Fibroblast of skin of back (primary cell): ENCODE measurements at regions not wholly inside any gene's neighbourhood (a gene's known extent, or its start where the extent isn't known, plus 50 kb on each side); places are given as distances from the start of the nearest gene placed in this dataset.
"Not testable (repeated sequence)": the region's sequence is repeated elsewhere in the genome, so short reads cannot be mapped to it uniquely, and the experiment has no call there.

Experiments used
- DNase-seq: peaks from one replicate; pipeline ENCODE4 v3.0.0-alpha.2; 2013

DNA sequence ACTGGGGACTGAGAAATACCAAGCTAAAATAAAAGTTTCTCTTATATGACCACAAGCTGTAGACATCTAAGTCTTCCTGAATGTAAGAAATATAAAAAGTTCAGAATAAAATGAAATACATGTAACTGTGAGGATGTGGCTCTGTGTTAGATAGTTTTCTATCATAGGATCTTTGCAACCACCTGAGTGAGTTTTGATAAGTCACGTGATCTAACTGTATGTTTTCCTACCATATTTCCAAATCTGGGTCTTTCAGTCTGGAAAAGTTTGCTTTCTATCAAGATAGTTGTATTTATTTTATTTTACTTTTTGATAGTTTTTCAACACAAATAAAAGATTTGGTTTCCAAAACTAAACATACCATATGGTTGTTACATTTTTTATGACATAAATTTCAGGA lies 1905.8 kb upstream of the ACO1 start:
- no peak for DNase-seq

DNA sequence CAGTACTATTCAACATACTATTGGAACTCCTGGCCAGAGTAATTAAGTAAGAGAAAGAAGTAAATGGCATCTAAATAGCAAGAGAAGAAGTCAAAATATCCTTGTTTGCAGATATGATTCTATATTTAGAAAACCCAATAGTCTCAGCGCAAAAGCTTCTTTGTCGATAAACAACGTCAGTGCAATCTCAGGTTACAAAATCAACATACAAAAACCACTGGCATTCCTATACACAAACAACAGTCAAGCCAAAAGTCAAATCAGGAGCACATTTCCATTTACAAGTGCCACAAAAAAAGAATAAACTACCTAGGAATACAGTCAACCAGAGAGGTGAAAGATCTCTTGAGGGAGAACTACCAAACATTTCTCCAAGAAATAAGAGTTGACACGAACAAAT lies 1901.9 kb upstream of the ACO1 start:
- DNase-seq: no peak

DNA sequence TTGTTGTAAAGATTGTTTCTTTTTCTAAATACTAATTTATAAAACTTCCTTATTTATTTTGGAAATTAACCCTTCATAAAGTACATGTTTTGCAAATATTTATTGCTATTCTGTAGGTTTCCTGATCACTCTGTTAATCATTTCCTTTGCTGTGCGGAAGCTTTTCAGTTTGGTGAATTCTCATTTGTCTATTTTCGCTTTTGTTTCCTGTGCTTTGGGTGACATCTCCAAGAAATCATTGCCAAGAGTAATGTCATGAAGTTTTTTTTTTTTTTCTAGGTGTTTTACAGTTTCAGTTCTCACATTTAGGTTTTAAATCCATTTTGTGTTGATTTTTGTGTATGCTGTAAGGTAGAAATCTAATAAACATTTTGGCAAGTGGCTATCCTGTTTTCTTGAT lies 1899.8 kb upstream of the ACO1 start:
- DNase-seq: no peak

DNA sequence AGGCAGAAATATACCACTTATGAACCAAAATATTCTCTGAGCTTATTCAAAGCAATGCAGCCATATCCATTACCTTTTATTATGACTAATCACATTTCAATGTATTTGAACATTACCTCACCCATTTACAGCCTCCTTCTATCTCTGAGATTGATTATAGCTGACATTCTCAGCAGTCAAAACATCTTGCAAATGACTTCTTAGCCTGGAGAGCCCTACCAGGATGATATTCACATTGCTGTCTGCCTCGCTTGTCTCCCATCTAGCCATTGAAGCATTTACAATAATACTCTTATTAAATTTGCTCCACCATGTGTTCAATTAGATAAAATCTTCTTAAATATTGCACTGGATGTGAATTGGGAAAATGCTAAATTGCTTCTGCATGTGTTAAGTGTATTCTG lies 1879.9 kb upstream of the ACO1 start:
- DNase-seq: peak; percentile 44

DNA sequence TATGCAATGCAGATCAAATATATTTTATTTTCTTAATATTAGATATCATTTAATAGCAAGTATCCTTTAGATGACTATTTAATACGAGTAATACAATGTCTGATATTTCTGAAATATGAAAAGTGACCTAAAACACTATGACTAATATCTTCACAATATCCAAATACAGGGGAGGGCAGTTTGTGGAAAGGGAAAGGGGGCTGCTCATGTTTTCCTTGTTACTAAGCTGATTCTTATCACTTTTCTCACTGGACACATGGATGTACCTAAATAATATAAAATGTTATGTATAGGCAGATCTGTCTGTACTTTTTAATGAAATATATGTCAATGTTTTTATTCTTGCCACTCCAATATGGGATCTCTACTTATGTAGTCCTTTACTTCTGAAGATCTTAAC lies 1879.1 kb upstream of the ACO1 start:
- no peak for DNase-seq

DNA sequence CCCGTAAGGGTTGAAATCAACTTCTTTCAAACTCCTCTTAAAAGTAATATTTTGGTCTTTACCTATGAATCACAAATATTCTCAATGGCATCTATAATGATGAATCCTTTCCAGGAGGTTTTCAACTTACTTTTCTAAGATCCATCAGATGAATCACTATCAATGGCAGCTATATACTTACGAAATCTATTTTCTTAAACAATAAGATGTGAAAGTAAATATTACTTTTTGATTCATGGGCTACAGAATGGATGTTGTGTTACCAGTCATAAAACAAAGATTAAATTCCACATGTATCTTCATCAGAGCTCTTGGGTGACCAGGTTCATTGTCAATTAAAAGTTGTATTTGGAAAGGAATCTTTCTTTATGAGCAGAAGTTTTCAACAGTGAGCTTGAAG lies 1877.7 kb upstream of the ACO1 start:
- peak; percentile 34 for DNase-seq

DNA sequence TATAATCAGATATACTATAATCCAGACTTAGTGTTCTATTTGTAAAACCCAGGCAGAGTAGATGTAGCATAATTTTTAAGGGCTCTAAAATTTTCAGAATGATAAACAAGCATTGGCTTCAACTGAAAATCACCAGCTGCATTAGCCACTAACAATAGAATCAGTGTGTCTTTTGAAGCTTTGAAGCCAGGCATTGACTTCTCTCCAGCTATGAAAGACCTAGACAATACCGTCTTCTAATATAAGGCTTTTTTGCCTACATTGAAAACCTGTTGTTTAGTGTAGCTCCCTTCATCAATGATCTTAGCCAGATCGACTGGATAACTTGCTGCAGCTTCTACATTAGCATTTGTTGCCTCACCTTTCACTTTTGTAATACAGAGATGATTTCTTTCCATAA lies 1877.3 kb upstream of the ACO1 start:
- DNase-seq: no peak

DNA sequence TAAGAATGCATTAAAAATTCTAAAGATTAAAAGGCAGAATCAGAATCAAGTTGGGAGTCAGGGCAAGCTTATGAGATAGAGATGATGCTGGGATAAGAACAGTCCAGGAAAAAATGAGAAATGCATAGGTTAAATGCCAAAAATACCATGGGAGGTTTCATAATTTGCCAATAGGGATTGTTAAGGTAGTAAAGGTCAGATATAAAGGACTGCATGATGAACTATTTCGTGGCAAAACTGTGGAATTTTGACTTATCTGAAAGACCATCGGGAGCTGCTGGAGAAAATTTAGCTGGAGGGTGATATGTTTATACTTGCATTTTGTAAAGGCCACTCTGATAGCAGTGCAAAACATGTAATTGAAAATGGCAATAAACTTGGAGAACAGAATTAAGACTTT lies 1872.8 kb upstream of the ACO1 start:
- no peak for DNase-seq

DNA sequence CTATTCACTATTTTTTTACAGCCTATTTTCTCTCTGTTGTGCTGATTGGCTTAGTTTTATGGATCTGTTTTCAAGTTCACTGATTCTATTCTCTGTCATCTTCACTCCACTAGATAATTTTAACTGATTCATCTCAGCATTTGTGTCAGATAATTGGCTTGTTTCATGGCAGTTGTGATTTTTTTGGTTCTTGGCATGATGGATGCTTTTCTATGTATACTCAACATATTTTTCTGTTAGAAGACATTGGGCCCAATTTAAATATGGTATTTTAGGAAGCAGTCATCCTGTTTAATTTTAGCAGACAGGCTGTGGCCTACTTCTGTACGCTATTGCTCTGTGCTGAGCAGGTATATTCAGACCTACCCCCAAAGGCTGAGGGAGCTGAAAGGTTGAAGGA lies 1865.3 kb upstream of the ACO1 start:
- DNase-seq: no peak

DNA sequence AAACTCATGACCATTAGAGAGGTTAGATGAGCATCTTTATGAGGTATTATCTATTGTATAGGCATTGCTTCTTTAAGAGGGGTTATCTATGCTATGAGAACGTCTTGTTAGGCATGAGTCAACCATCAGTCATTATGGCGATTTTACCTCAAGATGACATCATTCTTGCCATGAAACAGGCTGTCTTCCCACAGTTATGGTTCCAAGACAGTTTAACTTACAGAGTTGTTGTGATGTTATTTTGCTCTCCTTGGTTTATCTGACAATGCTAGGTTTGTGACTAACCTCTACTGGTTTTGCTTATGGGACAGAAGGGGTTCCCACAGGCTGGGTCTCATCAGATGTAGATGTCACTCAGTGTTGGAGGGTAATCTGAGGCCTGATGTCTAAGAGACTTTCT lies 1864.7 kb upstream of the ACO1 start:
- peak; percentile 65 for DNase-seq

DNA sequence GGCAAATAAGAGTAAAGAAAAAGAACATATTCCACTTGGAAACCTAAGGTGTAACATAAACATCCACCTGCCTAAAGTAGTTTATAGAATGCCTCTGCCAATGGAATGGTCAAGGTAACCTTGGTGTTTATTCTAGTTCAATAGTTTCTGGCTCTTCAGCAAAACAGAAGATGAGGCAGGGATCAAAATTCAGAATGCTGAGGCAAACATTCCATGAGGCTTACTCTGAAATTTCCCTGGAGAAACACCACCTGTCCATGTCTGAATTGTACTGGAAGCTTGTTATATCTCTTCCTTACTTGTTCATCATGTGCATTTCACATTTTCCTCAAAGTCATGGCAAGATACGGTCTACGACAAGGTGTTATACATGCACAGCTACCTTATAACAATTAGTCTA lies 1862.4 kb upstream of the ACO1 start:
- DNase-seq: no peak

DNA sequence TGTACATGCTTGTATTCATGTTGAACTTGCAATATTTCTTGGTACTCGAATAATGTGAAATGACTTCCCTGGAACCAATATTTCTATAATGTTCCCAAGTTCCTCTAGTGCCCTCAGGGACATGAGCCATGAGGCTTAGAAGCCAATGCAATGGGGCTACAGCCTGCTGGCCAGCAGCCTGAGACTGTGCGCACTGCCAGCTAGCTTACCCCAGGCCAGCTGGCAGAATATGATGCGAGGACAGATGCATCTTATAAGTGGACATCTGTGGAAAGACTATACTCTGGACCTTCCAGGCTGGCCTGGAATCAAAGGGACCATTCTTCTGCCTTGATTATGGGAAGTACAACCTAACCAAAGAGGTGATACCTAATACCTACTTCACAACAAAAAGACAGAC lies 1862.0 kb upstream of the ACO1 start:
- DNase-seq: no peak

DNA sequence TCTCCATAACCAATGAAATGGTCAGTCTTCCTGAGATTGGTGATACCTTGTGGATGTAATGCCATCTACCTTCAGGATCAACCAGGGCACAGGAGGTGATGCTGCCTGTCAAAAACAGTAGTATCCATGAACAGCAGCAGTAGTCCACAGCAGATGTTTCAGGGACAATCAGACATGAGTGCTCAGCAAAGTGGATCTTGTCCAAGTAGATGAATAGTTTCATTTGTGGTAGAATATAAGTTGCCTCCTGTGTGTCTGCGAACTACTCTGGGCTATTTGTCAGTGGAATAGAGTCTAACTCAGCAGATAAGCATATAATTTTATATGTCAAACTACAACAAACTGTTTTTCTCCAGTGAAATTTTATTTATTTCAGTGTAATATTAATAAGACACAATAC lies 1860.1 kb upstream of the ACO1 start:
- DNase-seq: no peak

DNA sequence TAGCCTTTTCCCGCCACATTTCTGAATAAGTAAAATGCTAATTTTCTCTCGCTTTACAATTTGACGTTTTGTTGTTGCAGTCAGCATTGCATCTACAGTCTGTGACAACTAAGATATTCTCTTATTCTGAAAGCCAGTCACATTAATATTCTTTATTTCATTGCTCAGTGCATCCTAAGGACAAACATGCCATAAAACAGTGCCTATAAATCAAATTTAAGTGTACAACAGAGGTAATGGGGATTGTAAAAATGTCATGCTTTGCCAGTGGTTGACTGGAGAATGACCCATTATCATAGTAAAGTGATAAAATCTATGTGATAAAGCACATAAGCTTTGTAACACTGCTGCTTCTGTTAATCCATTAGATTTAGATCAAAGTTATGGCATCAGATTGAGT lies 1850.0 kb upstream of the ACO1 start:
- no peak for DNase-seq

DNA sequence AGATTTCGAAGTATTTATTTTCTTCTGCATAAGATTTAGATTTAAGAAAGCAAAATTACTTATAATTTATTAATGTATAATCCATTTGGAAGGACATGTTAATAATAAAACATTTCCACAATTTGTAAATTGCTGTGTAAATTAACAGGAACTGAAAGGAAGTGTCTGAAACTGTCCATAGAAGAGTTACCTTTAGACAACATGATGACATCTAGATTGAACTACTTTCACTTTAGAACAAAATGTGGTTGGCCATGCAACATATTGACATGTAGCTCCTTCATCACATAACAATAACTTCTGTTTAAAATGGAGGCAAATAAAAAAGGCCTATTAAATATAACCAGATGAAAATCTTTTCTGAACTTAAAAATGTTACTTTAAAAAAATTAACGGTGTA lies 1849.5 kb upstream of the ACO1 start:
- DNase-seq: no peak

DNA sequence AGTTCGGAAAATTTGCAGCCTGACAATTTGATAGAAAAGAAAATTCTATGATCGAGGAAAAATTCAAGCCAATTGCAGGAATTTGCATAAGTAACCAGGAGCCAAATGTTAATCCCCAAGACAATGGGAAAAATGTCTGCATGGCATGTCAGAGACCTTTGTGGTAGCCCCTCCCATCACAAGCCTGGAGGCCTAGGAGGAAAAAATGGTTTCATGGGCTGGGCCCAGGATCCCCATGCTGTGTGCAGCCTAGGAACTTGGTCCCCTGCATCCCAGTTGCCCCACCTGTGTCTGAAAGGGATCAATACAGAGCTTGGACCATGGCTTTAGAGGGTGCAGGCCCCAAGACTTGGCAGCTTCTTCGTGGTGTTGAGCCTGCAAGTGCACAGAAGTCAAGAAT lies 1847.9 kb upstream of the ACO1 start:
- no peak for DNase-seq

DNA sequence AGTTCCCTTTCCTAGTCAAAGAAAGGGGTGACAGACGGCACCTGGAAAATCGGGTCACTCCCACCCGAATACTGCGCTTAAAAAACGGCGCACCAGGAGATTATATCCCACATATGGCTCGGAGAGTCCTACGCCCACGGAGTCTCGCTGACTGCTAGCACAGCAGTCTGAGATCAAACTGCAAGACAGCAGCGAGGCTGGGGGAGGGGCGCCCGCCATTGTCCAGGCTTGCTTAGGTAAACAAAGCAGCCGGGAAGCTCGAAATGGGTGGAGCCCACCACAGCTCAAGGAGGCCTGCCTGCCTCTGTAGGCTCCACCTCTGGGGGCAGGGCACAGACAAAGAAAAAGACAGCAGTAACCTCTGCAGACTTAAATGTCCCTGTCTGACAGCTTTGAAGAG lies 1844.7 kb upstream of the ACO1 start:
- not testable (repeated sequence) for DNase-seq

DNA sequence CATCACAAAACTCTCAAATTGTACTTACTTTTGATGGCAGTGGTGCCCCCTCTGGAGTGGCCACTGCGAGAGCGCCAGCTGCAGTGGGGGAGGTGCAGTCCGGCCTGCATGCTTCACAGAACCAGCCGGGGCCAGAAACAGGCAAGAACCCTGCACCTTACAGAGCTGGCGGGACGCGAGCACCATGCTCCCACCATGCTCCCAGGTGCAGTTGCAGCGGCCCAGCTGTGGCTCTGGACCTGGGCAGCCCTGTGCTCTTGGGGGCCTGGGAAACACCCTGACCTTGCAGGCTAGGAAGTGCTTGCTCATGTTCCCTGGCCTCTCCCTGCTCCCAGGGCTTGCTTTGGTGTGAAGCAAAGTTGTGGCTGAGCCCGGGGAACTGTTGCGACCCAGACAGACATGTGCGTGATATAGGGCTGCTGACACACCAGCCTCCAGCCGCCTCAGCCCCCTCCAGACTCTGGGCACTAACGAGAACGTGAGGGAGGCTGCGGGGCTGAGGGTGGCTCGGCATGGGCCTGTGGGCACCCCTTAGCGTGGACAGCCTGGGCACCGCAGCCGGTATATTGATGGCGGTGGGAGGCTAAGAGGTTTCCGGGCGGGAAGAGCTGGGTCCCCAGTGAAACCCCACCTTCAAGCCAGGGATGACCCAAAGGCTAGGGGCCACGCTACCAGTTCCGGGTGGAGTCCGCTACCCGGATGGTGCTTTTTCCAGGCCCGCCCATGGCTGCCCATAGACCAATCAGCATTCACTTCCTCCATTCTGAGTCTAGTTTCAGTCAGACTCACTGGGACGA lies 1809.9 kb upstream of the ACO1 start:
- no peak for DNase-seq

DNA sequence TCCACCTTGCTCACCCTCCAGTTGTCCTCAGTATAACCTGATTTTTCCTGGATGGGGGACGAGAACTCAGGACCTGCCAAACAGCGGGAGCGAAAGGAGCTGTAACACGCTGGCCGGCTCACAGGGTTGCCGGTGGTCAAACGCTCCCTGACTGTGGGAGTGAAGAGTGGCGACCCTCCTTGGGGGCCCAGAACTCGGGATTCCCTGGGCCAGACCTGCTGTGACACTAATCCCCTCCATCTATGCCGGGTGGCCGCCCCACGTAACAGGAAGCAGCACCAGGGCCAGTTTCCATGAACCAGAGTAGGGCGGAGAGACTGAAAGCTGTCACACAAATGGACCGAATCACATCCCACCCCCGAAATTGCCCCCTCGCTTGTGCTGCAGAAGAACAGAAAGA lies 1809.2 kb upstream of the ACO1 start:
- DNase-seq: no peak

DNA sequence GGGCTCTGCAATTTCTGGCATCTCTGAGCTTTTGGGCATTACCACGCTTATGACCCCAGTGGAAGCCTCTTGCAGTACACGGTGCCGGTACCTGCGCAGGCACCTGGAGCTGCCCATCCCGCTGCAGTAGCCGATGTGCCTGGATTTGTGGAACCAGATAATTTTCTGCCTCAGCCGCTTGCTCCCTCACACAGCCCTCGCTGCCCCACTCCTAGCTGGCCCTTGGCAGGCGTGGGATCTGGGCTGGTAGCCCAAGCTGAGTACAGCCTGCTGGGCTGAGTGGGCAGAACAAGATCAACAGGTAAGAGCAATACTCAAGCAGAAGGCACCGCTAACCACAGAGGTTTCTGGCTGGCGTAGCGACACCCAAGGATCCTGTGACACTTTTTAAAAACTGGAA lies 1808.8 kb upstream of the ACO1 start:
- DNase-seq: no peak

DNA sequence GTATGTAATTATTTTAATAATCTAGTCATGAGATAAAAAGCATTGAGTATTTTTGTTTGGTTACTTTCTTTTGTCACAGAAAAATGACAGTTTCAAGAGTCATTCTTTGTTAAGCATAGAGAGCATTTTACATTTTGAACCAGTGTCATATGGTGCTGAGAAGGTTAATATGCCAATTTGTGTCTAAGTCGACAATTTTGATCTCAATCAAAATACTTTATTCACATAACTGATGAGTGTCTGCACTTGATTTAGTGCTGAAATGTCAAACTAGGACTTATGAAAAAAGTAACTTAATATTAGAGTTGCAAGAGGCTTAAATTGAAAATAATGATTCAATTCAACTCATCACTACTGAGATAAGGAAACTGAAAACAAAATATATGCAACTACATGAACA lies 1804.6 kb upstream of the ACO1 start:
- DNase-seq: no peak

DNA sequence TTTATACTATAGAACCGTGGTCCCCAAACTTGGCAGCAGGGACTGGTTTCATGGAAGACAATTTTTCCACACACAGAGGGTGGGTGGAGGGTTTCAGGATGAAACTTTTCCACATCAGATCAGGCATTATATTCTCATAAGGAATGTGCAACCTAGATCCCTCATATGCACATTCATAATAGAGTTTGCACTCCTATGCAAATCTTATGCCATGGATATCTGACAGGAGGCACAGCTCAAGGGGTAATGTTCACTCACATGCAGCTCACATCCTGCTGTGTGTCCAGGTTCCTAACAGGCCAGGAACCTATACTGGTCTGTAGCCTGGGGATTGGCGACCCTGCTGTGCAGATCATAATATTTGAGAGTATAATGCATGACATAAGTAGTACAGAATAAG lies 1802.2 kb upstream of the ACO1 start:
- no peak for DNase-seq

DNA sequence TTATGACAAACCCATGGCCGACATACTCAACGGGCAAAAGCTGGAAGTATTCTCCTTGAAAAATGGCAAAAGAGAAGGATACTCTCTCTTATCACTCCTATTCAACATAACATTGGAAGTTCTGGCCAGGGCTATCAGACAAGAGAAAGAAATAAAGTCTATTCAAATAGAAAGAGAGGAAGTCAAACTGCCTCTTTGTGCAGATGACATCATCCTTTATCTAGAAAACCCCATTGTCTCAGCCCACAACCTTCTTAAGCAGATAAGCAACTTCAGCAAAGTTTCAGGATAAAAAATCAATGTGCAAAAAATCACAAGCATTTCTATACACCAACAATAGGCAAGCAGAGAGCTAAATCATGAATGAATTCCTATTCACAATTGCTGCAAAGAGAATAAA lies 1799.9 kb upstream of the ACO1 start:
- no peak for DNase-seq

DNA sequence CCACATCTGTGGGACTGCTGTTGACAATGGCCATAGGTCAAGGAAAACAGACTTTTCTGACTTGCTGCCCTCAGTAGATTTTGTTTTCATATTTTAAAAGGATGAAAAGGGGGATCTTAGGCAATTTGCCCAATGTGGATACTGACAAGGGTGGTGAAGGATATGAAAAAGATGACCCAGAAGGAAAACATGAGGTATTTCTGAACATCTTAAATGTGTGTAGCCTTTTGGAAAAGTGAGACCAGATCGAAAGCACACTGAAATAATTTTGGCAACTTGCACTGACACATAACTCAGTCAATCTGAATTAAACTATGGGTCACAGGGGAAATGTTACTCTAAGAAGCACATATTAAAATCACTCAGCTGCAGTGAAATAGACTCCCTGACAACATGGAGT lies 1793.0 kb upstream of the ACO1 start:
- DNase-seq: no peak

DNA sequence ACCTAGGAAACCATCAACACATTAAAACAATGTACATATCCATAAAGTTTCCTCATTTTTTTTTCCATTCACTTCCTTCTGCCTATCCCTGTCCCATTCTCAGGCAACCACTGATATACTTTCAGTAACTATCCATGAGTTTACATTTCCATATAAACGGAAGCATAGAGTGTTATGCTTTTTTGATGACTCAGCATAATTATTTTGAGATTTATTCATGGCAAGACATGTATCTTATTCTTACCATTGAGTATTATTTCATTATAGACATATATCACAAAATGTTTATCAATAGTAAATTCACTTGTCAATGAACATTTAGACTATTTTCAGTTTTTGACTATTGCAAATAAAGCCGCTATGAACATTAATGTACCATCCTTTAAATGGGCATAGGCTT lies 1786.8 kb upstream of the ACO1 start:
- DNase-seq: no peak
